Spleen (tissue), 11 donors: ENCODE measurements at regions not wholly inside any gene's neighbourhood (a gene's known extent, or its start where the extent isn't known, plus 50 kb on each side); places are given as distances from the start of the nearest gene placed in this dataset.
A peak's percentile ranks its signal among the peaks of the same experiment; 100 is the strongest.

ENCODE experiments used
- DNase-seq: peaks from one replicate; pipeline ENCODE4 v3.0.0-alpha.2; 2020
- H3K27ac ChIP-seq, 8 donors: fragments of 200-600 bp; sonication (generic) in 7 of 8; 1 replicate in 4 of 8; 2 replicates in 4 of 8; pipeline versions ENCODE4 v1.5.0 to v1.8.0; 2016 to 2021; ENCODE audit warnings: inconsistent platforms in 4 of 8, mild to moderate bottlenecking in 4 of 8, moderate library complexity in 1 of 8
- H3K27me3 ChIP-seq, 7 donors: fragments of 200-600 bp; sonication (generic) in 6 of 7; replicated peaks in 1 of 7; 1 replicate in 4 of 7; 2 replicates in 3 of 7; pipeline versions ENCODE4 v1.5.0 to v1.8.0; 2016 to 2021; ENCODE audit warnings: inconsistent platforms in 3 of 7, mild to moderate bottlenecking in 1 of 7
- H3K36me3 ChIP-seq, 6 donors: fragments of 200-600 bp; sonication (generic) in 5 of 6; 1 replicate in 4 of 6; 2 replicates in 2 of 6; pipeline versions ENCODE4 v1.5.0 to v1.8.0; 2016 to 2021; ENCODE audit warnings: inconsistent platforms in 2 of 6
- H3K4me1 ChIP-seq, 6 donors: fragments of 200-600 bp; sonication (generic) in 5 of 6; 1 replicate in 3 of 6; 2 replicates in 3 of 6; pipeline versions ENCODE4 v1.5.0 to v1.8.0; 2016 to 2021; ENCODE audit warnings: inconsistent platforms in 3 of 6
- H3K4me3 ChIP-seq, 8 donors: fragments of 200-600 bp; sonication (generic) in 7 of 8; 1 replicate in 4 of 8; 2 replicates in 4 of 8; pipeline versions ENCODE4 v1.5.0 to v1.8.0; 2016 to 2021; ENCODE audit warnings: inconsistent platforms in 4 of 8, mild to moderate bottlenecking in 4 of 8, moderate library complexity in 2 of 8
- H3K9me3 ChIP-seq, 8 donors: fragments of 200-600 bp; sonication (generic) in 7 of 8; 1 replicate in 4 of 8; 2 replicates in 4 of 8; pipeline versions ENCODE4 v1.5.0 to v1.8.0; 2016 to 2021; ENCODE audit warnings: inconsistent platforms in 4 of 8
- POLR2A ChIP-seq, 3 donors: fragments of 450-650 bp; IDR thresholded peaks; one replicate each; pipeline ENCODE4 v1.5.1; 2017; ENCODE audit warnings: antibody characterized with exemption in 3 of 3, mild to moderate bottlenecking in 1 of 3
- POLR2AphosphoS5 ChIP-seq, 3 donors: sonication (generic); formaldehyde crosslinking; IDR thresholded peaks; one replicate each; pipeline ENCODE4 v1.5.1; 2017; ENCODE audit warnings: antibody characterized with exemption in 3 of 3
- WGBS, 5 donors: extraction: QIAGEN DNeasy Blood & Tissue Kit in 3 of 5; methylation state at CpG; one replicate each; pipeline versions ENCODE4 v1.1.5 to v1.1.7; 2013 to 2018; 5-methylcytosine and 5-hydroxymethylcytosine counted together
- intact Hi-C: fragments of 100-400 bp; cut with DNase I; formaldehyde crosslinking; loops from one replicate; pipeline ENCODE4 v1.15.0; 2023; ENCODE audit warnings: low total_unique reads
- TF ChIP-seq, protein P1 (sequence below), 11 experiments: fragments of 200-600 bp in 7 of 11; fragments of 450-650 bp in 4 of 11; sonication (generic) in 4 of 11; IDR thresholded peaks in 8 of 11; conservative IDR thresholded peaks in 3 of 11; 1 replicate in 7 of 11; 2 replicates in 4 of 11; pipeline versions ENCODE4 v1.4.0 to v1.8.0; 2016 to 2021; ENCODE audit warnings: antibody characterized with exemption in 11 of 11, inconsistent platforms in 4 of 11, mild to moderate bottlenecking in 1 of 11
- donor health status: healthy with polysubstance abuse.
- donor health status: DM: no; HTN: no; CAD: no; lungs with moderate emphysema.
- donor health status: DM: no; HTN: no; CAD: no.
- donor health status: Bipolar disorder and iron deficiency.
- donor health status: healthy.
- donor health status: DM: no; HTN: no; CAD: no.
- donor health status: DM: yes; HTN: yes; CAD: no.

DNA sequence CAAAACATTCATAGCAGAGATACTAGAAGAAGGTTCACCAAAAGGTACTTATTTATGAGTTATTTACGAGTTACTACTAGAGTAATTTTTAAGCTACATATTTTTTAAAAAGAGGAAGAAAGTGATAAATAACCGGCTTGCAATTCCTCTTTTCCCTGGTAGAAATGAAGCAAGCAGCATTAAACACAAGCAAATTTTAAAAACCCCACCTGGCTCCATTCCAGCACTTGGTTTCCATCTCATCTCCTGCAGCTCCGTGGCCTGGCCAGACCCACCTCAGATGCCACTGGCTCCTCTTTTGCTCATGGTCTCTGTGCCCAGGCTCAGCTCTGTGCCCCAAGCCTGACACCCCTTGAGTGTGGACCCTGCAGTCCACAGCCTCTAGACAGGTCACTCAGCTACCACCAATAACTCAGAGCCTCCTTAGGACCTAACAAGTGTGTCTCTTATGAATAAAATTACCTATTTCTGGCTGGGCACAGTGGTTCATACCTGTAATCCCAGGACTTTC, 479.5 kb downstream of the TNS3 start:
- WGBS, 5 donors, result 8 to 36% (median 24%) methylated on average over 3 of the region's 3 CpGs
- peaks cover 0 to 5% (median 0%) of the 10 kb centered on the region in 6 donors for H3K4me1 ChIP-seq

GRCh38 chr7:47100817-47101435, 481.0 kb downstream of the TNS3 start:
- intact Hi-C loops, result no loop called here
- Histone ChIP-seq H3K36me3 (no peaks in the 10 kb centered on the region), H3K27me3 (no peaks in the 10 kb centered on the region), H3K9me3 (no peaks in the 10 kb centered on the region), H3K4me3 (no peak overlapping the region), H3K27ac (no peak overlapping the region), H3K4me1 (peaks cover 0 to 5% (median 0%) of the 10 kb centered on the region in 6 donors)
- no peak for TF ChIP-seq POLR2A (IDR thresholded peaks at IDR 0.05)
- no peak for TF ChIP-seq POLR2AphosphoS5 (IDR thresholded peaks at IDR 0.05)
- TF ChIP-seq, protein P1, sequence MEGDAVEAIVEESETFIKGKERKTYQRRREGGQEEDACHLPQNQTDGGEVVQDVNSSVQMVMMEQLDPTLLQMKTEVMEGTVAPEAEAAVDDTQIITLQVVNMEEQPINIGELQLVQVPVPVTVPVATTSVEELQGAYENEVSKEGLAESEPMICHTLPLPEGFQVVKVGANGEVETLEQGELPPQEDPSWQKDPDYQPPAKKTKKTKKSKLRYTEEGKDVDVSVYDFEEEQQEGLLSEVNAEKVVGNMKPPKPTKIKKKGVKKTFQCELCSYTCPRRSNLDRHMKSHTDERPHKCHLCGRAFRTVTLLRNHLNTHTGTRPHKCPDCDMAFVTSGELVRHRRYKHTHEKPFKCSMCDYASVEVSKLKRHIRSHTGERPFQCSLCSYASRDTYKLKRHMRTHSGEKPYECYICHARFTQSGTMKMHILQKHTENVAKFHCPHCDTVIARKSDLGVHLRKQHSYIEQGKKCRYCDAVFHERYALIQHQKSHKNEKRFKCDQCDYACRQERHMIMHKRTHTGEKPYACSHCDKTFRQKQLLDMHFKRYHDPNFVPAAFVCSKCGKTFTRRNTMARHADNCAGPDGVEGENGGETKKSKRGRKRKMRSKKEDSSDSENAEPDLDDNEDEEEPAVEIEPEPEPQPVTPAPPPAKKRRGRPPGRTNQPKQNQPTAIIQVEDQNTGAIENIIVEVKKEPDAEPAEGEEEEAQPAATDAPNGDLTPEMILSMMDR (IDR thresholded peaks at IDR 0.05 in 8 of 11, conservative IDR thresholded peaks at IDR 0.05 in 3 of 11), result peak in 7 of 11 experiments; percentile 24 to 54 (median 32)
- 58 to 73% (median 68%) methylated on average over 5 of the region's 5 CpGs for WGBS, 5 donors
- no peak for DNase-seq

More for the DNA sequence above, 479.5 kb downstream of the TNS3 start:
- Histone ChIP-seq H3K9me3 (no peaks in the 10 kb centered on the region), H3K27me3 (no peaks in the 10 kb centered on the region), H3K4me3 (no peak overlapping the region), H3K36me3 (no peaks in the 10 kb centered on the region), H3K27ac (no peak overlapping the region)
- TF ChIP-seq, protein P1 (IDR thresholded peaks at IDR 0.05 in 8 of 11, conservative IDR thresholded peaks at IDR 0.05 in 3 of 11), result no peak
- TF ChIP-seq POLR2AphosphoS5 (IDR thresholded peaks at IDR 0.05) (no peak), POLR2A (IDR thresholded peaks at IDR 0.05) (no peak)
- intact Hi-C loops, result no loop called here
- DNase-seq, result no peak

- Histone ChIP-seq H3K4me1 (peaks cover 0 to 5% (median 0%) of the 10 kb centered on the region in 6 donors), H3K4me3 (no peak overlapping the region), H3K27me3 (no peaks in the 10 kb centered on the region), H3K9me3 (no peaks in the 10 kb centered on the region), H3K27ac (no peak overlapping the region), H3K36me3 (no peaks in the 10 kb centered on the region)
- intact Hi-C loops, result no loop called here
- DNase-seq, result no peak
- 80 to 90% (median 85%) methylated on average over 5 of the region's 5 CpGs for WGBS, 5 donors
- TF ChIP-seq, protein P1 (IDR thresholded peaks at IDR 0.05 in 8 of 11, conservative IDR thresholded peaks at IDR 0.05 in 3 of 11), result no peak
- TF ChIP-seq POLR2A (IDR thresholded peaks at IDR 0.05) (no peak), POLR2AphosphoS5 (IDR thresholded peaks at IDR 0.05) (no peak)
These were observed 481.6 kb downstream of the TNS3 start for GRCh38 chr7:47100148-47100816.

- no peaks in the 10 kb centered on the region for H3K36me3 ChIP-seq
- H3K27me3 ChIP-seq, result no peaks in the 10 kb centered on the region
- no peaks in the 10 kb centered on the region for H3K9me3 ChIP-seq
- no peak for TF ChIP-seq POLR2AphosphoS5 (IDR thresholded peaks at IDR 0.05)
- TF ChIP-seq POLR2A (IDR thresholded peaks at IDR 0.05), result no peak
- TF ChIP-seq, protein P1 (IDR thresholded peaks at IDR 0.05 in 8 of 11, conservative IDR thresholded peaks at IDR 0.05 in 3 of 11), result no peak
- no peak overlapping the region for H3K27ac ChIP-seq
- no peak overlapping the region for H3K4me3 ChIP-seq
- intact Hi-C loops, result no loop called here
- H3K4me1 ChIP-seq, result peaks cover 0 to 4% (median 0%) of the 10 kb centered on the region in 6 donors
- 91 to 96% (median 95%) methylated on average over 2 of the region's 2 CpGs for WGBS, 5 donors
- no peak for DNase-seq
These were observed 484.5 kb downstream of the TNS3 start for GRCh38 chr7:47097431-47097830.
